ENCODE measurements at regions not wholly inside any gene's neighbourhood (a gene's known extent, or its start where the extent isn't known, plus 50 kb on each side); places are given as distances from the start of the nearest gene placed in this dataset.

DNA sequence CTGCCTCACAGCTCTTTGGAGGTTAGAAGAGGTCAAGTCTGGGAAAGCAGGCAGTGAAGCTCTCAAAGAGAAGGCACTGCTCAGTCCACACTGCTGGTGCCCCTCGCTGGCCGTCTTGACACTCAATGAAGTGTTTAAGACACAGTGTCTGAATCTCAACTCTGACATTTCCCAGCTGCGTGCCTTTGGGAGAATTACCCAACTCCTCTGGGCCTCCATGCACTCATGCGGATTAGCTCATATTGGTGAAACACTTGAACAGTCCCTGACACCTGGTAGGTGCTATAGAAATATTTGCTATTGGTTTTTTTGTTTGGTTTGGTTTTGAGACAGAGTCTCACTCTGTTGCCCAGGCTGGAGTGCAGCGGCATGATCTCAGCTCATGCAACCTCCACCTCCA lies 281.0 kb downstream of the SRBD1 start:
- DNase-seq (ENCODE audit: low read depth), result no peak
- H3K4me3 ChIP-seq (ENCODE audit: control insufficient read depth, low read depth, low read length), result no peak overlapping the region
- TF ChIP-seq, protein P1, sequence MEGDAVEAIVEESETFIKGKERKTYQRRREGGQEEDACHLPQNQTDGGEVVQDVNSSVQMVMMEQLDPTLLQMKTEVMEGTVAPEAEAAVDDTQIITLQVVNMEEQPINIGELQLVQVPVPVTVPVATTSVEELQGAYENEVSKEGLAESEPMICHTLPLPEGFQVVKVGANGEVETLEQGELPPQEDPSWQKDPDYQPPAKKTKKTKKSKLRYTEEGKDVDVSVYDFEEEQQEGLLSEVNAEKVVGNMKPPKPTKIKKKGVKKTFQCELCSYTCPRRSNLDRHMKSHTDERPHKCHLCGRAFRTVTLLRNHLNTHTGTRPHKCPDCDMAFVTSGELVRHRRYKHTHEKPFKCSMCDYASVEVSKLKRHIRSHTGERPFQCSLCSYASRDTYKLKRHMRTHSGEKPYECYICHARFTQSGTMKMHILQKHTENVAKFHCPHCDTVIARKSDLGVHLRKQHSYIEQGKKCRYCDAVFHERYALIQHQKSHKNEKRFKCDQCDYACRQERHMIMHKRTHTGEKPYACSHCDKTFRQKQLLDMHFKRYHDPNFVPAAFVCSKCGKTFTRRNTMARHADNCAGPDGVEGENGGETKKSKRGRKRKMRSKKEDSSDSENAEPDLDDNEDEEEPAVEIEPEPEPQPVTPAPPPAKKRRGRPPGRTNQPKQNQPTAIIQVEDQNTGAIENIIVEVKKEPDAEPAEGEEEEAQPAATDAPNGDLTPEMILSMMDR (conservative IDR thresholded peaks at IDR 0.05; ENCODE audit: control insufficient read depth, insufficient read depth, low read depth, low read length), result no peak

DNA sequence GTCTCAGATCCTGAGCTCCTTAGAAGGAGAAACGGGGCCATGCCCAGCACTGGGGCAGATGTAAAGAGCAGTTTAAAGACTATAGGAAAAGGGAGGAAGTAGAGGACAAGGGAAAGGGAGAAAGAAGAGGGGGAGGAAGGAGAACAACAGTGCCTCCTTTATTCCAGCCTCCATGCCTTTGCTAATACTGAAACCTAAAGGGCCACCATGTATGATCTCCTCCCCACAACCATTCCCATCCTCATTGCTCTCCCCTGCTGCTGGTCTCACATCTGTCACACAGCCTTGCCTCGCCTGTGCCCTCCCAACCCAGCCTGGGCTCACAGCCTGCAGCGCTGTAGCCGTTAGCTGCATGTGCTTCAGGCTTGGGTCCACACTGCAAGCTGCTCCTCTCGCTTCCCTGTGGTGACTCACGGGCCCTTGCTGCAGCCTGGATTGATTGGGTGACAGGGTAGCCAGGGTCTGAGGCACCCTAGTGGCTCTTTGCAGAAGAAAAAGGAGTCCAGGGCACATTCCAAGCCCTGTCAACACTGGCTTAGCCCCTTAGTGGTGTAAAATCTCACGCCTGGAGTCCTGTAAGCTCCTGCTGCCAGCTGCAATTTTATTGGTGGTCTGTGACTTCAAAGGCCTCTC lies 281.9 kb downstream of the SRBD1 start:
- no peak overlapping the region for H3K4me3 ChIP-seq (ENCODE audit: control insufficient read depth, low read depth, low read length)
- TF ChIP-seq, protein P1 (conservative IDR thresholded peaks at IDR 0.05; ENCODE audit: control insufficient read depth, insufficient read depth, low read depth, low read length), result no peak
- peak; percentile 50 for DNase-seq (ENCODE audit: low read depth)

DNA sequence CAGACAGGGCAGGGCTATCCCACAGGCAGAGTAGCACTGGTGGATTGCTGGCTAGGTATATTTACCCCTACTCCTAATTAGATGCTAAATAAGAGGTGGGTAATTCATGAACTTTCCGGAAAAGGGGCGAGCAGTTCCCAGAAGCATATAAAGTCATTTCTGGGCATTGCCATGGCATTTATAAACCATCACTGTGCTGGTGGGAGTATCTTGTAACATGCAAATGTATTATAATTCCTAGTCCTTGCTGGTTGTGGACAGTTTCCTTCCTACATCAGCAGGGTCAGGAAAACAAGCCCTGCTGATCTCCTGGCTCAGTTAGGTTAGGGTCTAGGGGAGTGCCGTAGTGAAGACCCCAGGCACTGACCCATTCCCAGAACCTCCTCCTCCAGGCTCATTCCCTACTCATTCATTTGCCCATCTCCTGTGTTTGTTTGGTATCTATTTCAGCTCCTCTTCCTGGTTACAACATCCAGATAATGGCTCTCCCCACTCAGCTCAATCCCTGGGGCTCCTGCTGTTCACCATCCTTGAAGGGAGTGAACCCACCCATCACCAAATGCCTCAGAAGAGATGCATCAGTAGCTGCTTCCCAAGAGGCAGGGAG lies 282.7 kb downstream of the SRBD1 start:
- H3K4me3 ChIP-seq (ENCODE audit: control insufficient read depth, low read depth, low read length), result no peak overlapping the region
- TF ChIP-seq, protein P1 (conservative IDR thresholded peaks at IDR 0.05; ENCODE audit: control insufficient read depth, insufficient read depth, low read depth, low read length), result no peak
- no peak for DNase-seq (ENCODE audit: low read depth)

DNA sequence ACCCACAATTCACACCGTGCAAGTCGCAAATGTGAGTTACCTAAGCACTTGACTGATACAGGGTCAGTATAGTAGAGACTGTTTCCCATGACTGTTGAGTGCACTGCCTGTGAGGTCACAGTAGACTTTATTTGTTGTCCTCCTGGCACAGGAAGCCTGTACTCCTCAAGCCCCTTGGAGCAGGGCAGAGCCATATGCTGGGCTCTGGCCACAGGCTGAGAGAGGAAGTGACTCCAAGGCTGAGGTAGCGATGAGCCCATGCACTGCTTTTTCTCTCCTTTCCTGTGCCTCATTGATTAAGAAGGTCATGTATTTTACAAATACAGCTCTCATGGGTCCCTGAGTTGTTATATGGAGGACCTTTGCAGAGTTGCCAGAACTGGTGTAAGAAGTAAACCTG lies 287.7 kb downstream of the SRBD1 start:
- DNase-seq (ENCODE audit: low read depth), result peak; percentile 15
- TF ChIP-seq, protein P1 (conservative IDR thresholded peaks at IDR 0.05; ENCODE audit: control insufficient read depth, insufficient read depth, low read depth, low read length), result no peak

DNA sequence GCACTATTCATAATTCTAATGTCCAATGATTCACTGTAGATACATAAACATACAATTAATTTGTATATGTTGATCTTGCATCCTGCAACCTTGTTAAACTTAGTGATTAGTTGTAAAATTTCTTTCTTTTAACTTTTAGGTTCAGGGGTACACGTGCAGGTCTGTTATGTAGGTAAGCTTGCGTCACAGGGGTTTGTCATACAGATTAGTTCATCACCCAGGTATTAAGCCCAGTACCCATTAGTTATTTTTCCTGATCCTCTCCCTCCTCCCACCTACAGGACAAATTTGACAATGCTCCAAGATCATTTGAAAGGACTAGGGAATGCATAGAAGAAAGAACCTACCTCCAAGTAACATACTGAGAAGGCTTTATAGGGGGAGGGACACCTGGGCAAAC lies 290.1 kb downstream of the SRBD1 start:
- no peak for DNase-seq (ENCODE audit: low read depth)
- H3K4me3 ChIP-seq (ENCODE audit: control insufficient read depth, low read depth, low read length), result no peak overlapping the region
- TF ChIP-seq, protein P1 (conservative IDR thresholded peaks at IDR 0.05; ENCODE audit: control insufficient read depth, insufficient read depth, low read depth, low read length), result no peak

More for the DNA sequence above, 287.7 kb downstream of the SRBD1 start:
- no peak overlapping the region for H3K4me3 ChIP-seq (ENCODE audit: control insufficient read depth, low read depth, low read length)

DNA sequence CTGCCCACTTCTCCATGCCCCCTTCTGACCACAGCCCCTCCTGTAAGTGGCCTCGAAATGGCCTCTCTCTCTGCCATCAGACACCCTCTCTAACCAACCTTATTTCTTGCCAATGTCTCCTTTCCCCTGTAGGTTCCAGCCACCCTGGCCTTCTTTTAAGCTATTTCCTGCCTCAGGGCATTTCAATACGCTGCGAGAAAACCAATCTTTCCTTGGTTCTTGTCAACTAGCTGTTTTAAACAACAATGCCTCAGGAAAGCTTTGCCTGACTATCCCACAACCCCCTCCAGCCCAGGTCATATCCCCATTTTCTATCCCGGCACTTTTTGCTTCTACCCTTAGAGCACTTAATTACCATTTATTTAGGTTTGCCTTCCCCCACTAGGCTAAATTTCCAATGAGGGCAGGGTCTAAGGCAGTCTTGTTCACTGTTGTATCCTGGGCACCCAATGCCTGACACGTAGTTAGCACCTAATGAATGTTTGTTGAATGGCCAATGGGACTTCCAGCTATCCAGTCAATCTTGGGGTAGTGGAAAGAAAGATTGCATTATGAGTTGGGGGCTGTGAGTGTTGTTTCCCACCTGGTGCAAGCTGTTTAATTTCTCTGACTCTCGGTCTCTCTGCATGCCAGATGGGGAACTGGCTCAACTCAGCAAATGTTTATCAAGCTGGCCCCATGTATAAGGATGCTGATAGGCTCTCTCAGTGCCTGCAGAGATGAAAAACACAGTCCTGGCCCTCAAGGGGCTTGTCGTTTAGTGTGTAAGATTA lies 291.2 kb downstream of the SRBD1 start:
- no peak for DNase-seq (ENCODE audit: low read depth)
- H3K4me3 ChIP-seq (ENCODE audit: control insufficient read depth, low read depth, low read length), result no peak overlapping the region
- TF ChIP-seq, protein P1 (conservative IDR thresholded peaks at IDR 0.05; ENCODE audit: control insufficient read depth, insufficient read depth, low read depth, low read length), result no peak
